ENCODE measurements at regions not wholly inside any gene's neighbourhood (a gene's known extent, or its start where the extent isn't known, plus 50 kb on each side); places are given as distances from the start of the nearest gene placed in this dataset.

DNA sequence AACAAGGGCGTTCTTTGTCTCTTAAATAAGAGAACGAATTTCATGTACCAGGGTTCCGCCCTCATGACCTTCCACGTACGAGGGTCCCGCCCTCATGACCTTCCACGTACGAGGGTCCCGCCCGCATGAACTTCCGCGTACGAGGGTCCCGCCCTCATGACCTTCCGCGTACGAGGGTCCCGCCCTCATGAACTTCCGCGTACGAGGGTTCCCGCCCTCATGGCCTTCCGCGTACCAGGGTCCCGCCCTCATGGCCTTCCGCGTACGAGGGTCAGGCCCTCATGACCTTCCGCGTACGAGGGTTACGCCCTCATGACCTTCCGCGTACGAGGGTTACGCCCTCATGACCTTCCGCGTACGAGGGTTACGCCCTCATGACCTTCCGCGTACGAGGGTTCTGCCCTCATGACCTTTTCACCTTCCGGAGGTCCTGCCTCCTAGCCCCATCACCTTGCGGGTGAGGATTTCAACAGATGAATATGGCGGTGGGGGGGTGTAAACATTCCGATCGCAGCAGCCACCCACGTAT lies 273.9 kb upstream of the ADAMTS16 start:
- TF ChIP-seq, protein P1, sequence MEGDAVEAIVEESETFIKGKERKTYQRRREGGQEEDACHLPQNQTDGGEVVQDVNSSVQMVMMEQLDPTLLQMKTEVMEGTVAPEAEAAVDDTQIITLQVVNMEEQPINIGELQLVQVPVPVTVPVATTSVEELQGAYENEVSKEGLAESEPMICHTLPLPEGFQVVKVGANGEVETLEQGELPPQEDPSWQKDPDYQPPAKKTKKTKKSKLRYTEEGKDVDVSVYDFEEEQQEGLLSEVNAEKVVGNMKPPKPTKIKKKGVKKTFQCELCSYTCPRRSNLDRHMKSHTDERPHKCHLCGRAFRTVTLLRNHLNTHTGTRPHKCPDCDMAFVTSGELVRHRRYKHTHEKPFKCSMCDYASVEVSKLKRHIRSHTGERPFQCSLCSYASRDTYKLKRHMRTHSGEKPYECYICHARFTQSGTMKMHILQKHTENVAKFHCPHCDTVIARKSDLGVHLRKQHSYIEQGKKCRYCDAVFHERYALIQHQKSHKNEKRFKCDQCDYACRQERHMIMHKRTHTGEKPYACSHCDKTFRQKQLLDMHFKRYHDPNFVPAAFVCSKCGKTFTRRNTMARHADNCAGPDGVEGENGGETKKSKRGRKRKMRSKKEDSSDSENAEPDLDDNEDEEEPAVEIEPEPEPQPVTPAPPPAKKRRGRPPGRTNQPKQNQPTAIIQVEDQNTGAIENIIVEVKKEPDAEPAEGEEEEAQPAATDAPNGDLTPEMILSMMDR (IDR thresholded peaks at IDR 0.05), result no peak
- DNase-seq (no peak), ATAC-seq (no peak), FAIRE-seq (no peak)
- intact Hi-C loops (cut with DNase I), result no loop called here
- Histone ChIP-seq H3K4me3 (no peak overlapping the region), H3K36me3 (no peaks in the 10 kb centered on the region), H3K9me3 (no peaks in the 10 kb centered on the region), H3K27ac (no peak overlapping the region), H3K27me3 (no peaks in the 10 kb centered on the region), H3K4me1 (no peaks in the 10 kb centered on the region)
- 87 to 93% methylated on average over 49 of the region's 49 CpGs for WGBS, 2 donors

- FAIRE-seq, result no peak
- Histone ChIP-seq H3K27me3 (no peaks in the 10 kb centered on the region), H3K9me3 (no peaks in the 10 kb centered on the region), H3K4me1 (no peaks in the 10 kb centered on the region), H3K36me3 (no peaks in the 10 kb centered on the region), H3K4me3 (no peak overlapping the region), H3K27ac (no peak overlapping the region)
- intact Hi-C loops (cut with DNase I), result no loop called here
- 84 to 89% methylated on average over 21 of the region's 21 CpGs for WGBS, 2 donors
- no peak for DNase-seq
- TF ChIP-seq, protein P1 (IDR thresholded peaks at IDR 0.05), result no peak
- no peak for ATAC-seq
Measured at GRCh38 chr5:4866817-4867216, 273.3 kb upstream of the ADAMTS16 start.

DNA sequence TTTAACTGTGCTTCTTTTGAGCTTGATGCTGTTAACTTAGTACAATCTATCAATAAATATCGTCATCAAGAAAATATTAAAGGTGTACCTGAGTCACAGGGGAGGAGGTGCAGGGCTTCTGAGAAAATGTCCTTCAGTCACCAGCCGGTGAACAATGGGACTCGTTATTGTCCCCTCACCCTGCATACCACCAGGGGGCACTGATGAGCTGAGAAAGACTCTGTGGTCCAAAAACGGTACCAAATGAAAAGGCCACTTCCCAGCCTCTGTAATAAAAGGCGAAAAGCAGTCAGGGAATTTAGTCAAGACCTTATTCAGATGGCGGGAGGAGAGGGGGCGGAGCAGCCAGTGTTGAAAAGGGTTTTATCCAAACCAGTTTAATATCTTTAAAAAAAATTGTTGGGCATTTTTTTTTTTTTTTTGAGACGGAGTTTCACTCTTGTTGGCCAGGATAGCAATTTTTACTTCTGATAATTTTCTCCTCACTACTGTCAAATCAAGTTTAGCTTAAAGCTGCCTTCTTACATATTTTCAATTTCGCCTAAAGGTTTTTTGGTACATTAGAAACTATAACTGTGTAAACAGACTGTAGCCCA lies 271.9 kb upstream of the ADAMTS16 start:
- intact Hi-C loops (cut with DNase I), result no loop called here
- FAIRE-seq (no peak), ATAC-seq (peak; percentile 79 to 89 (median 88))

GRCh38 chr5:4873652-4874051 lies 266.5 kb upstream of the ADAMTS16 start:
- H3K27ac ChIP-seq, result no peak overlapping the region
- ATAC-seq (no peak), DNase-seq (no peak), FAIRE-seq (no peak)
- H3K4me3 ChIP-seq, result no peak overlapping the region
- WGBS, 2 donors, result 50 to 68% methylated on average over 8 of the region's 8 CpGs
- intact Hi-C loops (cut with DNase I), result loop anchor here in 1 of 3 donors (10.0 kb wide), 1 partner anchor 541 kb away; no protein-coding TSS in a partner anchor
- no peaks in the 10 kb centered on the region for H3K4me1 ChIP-seq
- no peaks in the 10 kb centered on the region for H3K27me3 ChIP-seq
- TF ChIP-seq, protein P1 (IDR thresholded peaks at IDR 0.05), result no peak
- H3K9me3 ChIP-seq, result no peaks in the 10 kb centered on the region
- H3K36me3 ChIP-seq, result no peaks in the 10 kb centered on the region

More for the DNA sequence above, 271.9 kb upstream of the ADAMTS16 start:
- DNase-seq, result peak in 5 of 6 donors; percentile 42 to 82 (median 75)
- Histone ChIP-seq H3K27me3 (no peaks in the 10 kb centered on the region), H3K4me1 (no peaks in the 10 kb centered on the region), H3K4me3 (no peak overlapping the region), H3K36me3 (no peaks in the 10 kb centered on the region), H3K27ac (no peak overlapping the region), H3K9me3 (no peaks in the 10 kb centered on the region)
- TF ChIP-seq, protein P1 (IDR thresholded peaks at IDR 0.05), result peak; percentile 71 to 82 (median 78)
- 20 to 28% methylated on average over 9 of the region's 9 CpGs for WGBS, 2 donors

GRCh38 chr5:4874097-4874496 lies 266.0 kb upstream of the ADAMTS16 start:
- Histone ChIP-seq H3K4me1 (no peaks in the 10 kb centered on the region), H3K27ac (no peak overlapping the region), H3K27me3 (no peaks in the 10 kb centered on the region), H3K4me3 (no peak overlapping the region), H3K36me3 (no peaks in the 10 kb centered on the region), H3K9me3 (no peaks in the 10 kb centered on the region)
- 50 to 65% methylated on average over 10 of the region's 10 CpGs for WGBS, 2 donors
- DNase-seq (no peak), ATAC-seq (no peak), FAIRE-seq (no peak)
- TF ChIP-seq, protein P1 (IDR thresholded peaks at IDR 0.05), result no peak
- intact Hi-C loops (cut with DNase I), result loop anchor here in 1 of 3 donors (10.0 kb wide), 1 partner anchor 541 kb away; no protein-coding TSS in a partner anchor

Measured in pancreas (tissue), 10 donors.